ENCODE measurements at regions not wholly inside any gene's neighbourhood (a gene's known extent, or its start where the extent isn't known, plus 50 kb on each side); places are given as distances from the start of the nearest gene placed in this dataset.

- Histone ChIP-seq H4K8ac (ENCODE audit: low read length) (no peak overlapping the region), H3K4ac (ENCODE audit: low read depth in 1 of 2, low read length in 2 of 2) (no peak overlapping the region), H3K4me1 (ENCODE audit: control insufficient read depth, insufficient read depth, low read depth, low read length) (peaks cover 2% of the 10 kb centered on the region), H3K18ac (ENCODE audit: low read depth in 1 of 2, low read length in 2 of 2) (no peak overlapping the region), H3K36me3 (ENCODE audit: control insufficient read depth in 1 of 2, insufficient read depth in 2 of 2, low read depth in 1 of 2, low read length in 2 of 2) (no peaks in the 10 kb centered on the region), H3K14ac (ENCODE audit: low read length in 2 of 2) (no peak overlapping the region), H3K9me3 (ENCODE audit: control insufficient read depth, low read length) (no peaks in the 10 kb centered on the region), H2AK5ac (ENCODE audit: low read length, severe bottlenecking) (no peak overlapping the region), H4K91ac (ENCODE audit: low read length) (no peak overlapping the region), H3K23ac (ENCODE audit: low read length in 2 of 2) (no peak overlapping the region), H2BK5ac (ENCODE audit: low read depth, low read length, poor library complexity, severe bottlenecking) (no peak overlapping the region), H3K4me2 (ENCODE audit: low read length, poor library complexity, severe bottlenecking) (no peak overlapping the region), H3K4me3 (ENCODE audit: insufficient read depth in 1 of 2, low read depth in 1 of 2, low read length in 2 of 2) (no peak overlapping the region), H2BK12ac (ENCODE audit: low read length in 2 of 2) (no peak overlapping the region), H3K9ac (ENCODE audit: low read length) (no peak overlapping the region), H3K27ac (ENCODE audit: low read length, poor library complexity, severe bottlenecking) (no peak overlapping the region), H2BK120ac (ENCODE audit: low read depth, low read length) (no peak overlapping the region), H3K27me3 (ENCODE audit: control insufficient read depth in 1 of 2, insufficient read depth in 1 of 2, low read length in 2 of 2) (no peaks in the 10 kb centered on the region), H3K79me1 (replicated peaks; ENCODE audit: low read length, poor library complexity, severe bottlenecking) (no peaks in the 10 kb centered on the region), H2BK15ac (ENCODE audit: low read depth, poor library complexity, severe bottlenecking) (no peak overlapping the region), H2AFZ (ENCODE audit: low read depth, low read length) (no peak overlapping the region)
- no peak for DNase-seq
- 91% methylated on average over 1 of the region's 2 CpGs for WGBS
Measured at GRCh38 chr1:232300466-232300865, 329.5 kb downstream of the SIPA1L2 start.

- Histone ChIP-seq H3K4me1 (ENCODE audit: control insufficient read depth, insufficient read depth, low read depth, low read length) (peaks cover 2% of the 10 kb centered on the region), H2AFZ (ENCODE audit: low read depth, low read length) (no peak overlapping the region), H2BK12ac (ENCODE audit: low read length in 2 of 2) (no peak overlapping the region), H3K14ac (ENCODE audit: low read length in 2 of 2) (no peak overlapping the region), H3K4me2 (ENCODE audit: low read length, poor library complexity, severe bottlenecking) (no peak overlapping the region), H3K27ac (ENCODE audit: low read length, poor library complexity, severe bottlenecking) (no peak overlapping the region), H4K91ac (ENCODE audit: low read length) (no peak overlapping the region), H3K4me3 (ENCODE audit: insufficient read depth in 1 of 2, low read depth in 1 of 2, low read length in 2 of 2) (no peak overlapping the region), H3K18ac (ENCODE audit: low read depth in 1 of 2, low read length in 2 of 2) (no peak overlapping the region), H4K8ac (ENCODE audit: low read length) (no peak overlapping the region), H2BK120ac (ENCODE audit: low read depth, low read length) (no peak overlapping the region), H2BK15ac (ENCODE audit: low read depth, poor library complexity, severe bottlenecking) (no peak overlapping the region), H3K23ac (ENCODE audit: low read length in 2 of 2) (no peak overlapping the region), H3K79me1 (replicated peaks; ENCODE audit: low read length, poor library complexity, severe bottlenecking) (no peaks in the 10 kb centered on the region), H3K9me3 (ENCODE audit: control insufficient read depth, low read length) (no peaks in the 10 kb centered on the region), H3K4ac (ENCODE audit: low read depth in 1 of 2, low read length in 2 of 2) (no peak overlapping the region), H3K36me3 (ENCODE audit: control insufficient read depth in 1 of 2, insufficient read depth in 2 of 2, low read depth in 1 of 2, low read length in 2 of 2) (no peaks in the 10 kb centered on the region), H3K9ac (ENCODE audit: low read length) (no peak overlapping the region), H3K27me3 (ENCODE audit: control insufficient read depth in 1 of 2, insufficient read depth in 1 of 2, low read length in 2 of 2) (no peaks in the 10 kb centered on the region), H2BK5ac (ENCODE audit: low read depth, low read length, poor library complexity, severe bottlenecking) (no peak overlapping the region), H2AK5ac (ENCODE audit: low read length, severe bottlenecking) (no peak overlapping the region)
- DNase-seq = no peak
- WGBS = 96% methylated on average over 4 of the region's 4 CpGs
Measured at GRCh38 chr1:232296461-232296860, 333.5 kb downstream of the SIPA1L2 start.

- Histone ChIP-seq H3K79me1 (replicated peaks; ENCODE audit: low read length, poor library complexity, severe bottlenecking) (no peaks in the 10 kb centered on the region), H3K4me1 (ENCODE audit: control insufficient read depth, insufficient read depth, low read depth, low read length) (no peaks in the 10 kb centered on the region), H3K4me2 (ENCODE audit: low read length, poor library complexity, severe bottlenecking) (no peak overlapping the region), H3K4me3 (ENCODE audit: insufficient read depth in 1 of 2, low read depth in 1 of 2, low read length in 2 of 2) (no peak overlapping the region), H3K18ac (ENCODE audit: low read depth in 1 of 2, low read length in 2 of 2) (no peak overlapping the region), H2BK12ac (ENCODE audit: low read length in 2 of 2) (no peak overlapping the region), H2AFZ (ENCODE audit: low read depth, low read length) (no peak overlapping the region), H3K9ac (ENCODE audit: low read length) (no peak overlapping the region), H3K4ac (ENCODE audit: low read depth in 1 of 2, low read length in 2 of 2) (no peak overlapping the region), H2BK15ac (ENCODE audit: low read depth, poor library complexity, severe bottlenecking) (no peak overlapping the region), H2AK5ac (ENCODE audit: low read length, severe bottlenecking) (no peak overlapping the region), H3K36me3 (ENCODE audit: control insufficient read depth in 1 of 2, insufficient read depth in 2 of 2, low read depth in 1 of 2, low read length in 2 of 2) (no peaks in the 10 kb centered on the region), H3K9me3 (ENCODE audit: control insufficient read depth, low read length) (no peaks in the 10 kb centered on the region), H3K23ac (ENCODE audit: low read length in 2 of 2) (no peak overlapping the region), H3K27me3 (ENCODE audit: control insufficient read depth in 1 of 2, insufficient read depth in 1 of 2, low read length in 2 of 2) (peaks cover 0 to 6% of the 10 kb centered on the region in 2 experiments), H4K8ac (ENCODE audit: low read length) (no peak overlapping the region), H2BK5ac (ENCODE audit: low read depth, low read length, poor library complexity, severe bottlenecking) (no peak overlapping the region), H2BK120ac (ENCODE audit: low read depth, low read length) (no peak overlapping the region), H4K91ac (ENCODE audit: low read length) (no peak overlapping the region), H3K27ac (ENCODE audit: low read length, poor library complexity, severe bottlenecking) (no peak overlapping the region), H3K14ac (ENCODE audit: low read length in 2 of 2) (no peak overlapping the region)
- 100% methylated on average over 2 of the region's 3 CpGs for WGBS
- no peak for DNase-seq
Measured at GRCh38 chr1:232293361-232293760, 336.6 kb downstream of the SIPA1L2 start.

- no peaks in the 10 kb centered on the region for H3K79me1 ChIP-seq (replicated peaks; ENCODE audit: low read length, poor library complexity, severe bottlenecking)
- no peak overlapping the region for H3K4me2 ChIP-seq (ENCODE audit: low read length, poor library complexity, severe bottlenecking)
- no peak overlapping the region for H2BK15ac ChIP-seq (ENCODE audit: low read depth, poor library complexity, severe bottlenecking)
- no peak overlapping the region for H2BK120ac ChIP-seq (ENCODE audit: low read depth, low read length)
- H4K8ac ChIP-seq (ENCODE audit: low read length) = no peak overlapping the region
- no peak overlapping the region for H2BK12ac ChIP-seq (ENCODE audit: low read length in 2 of 2)
- H3K9me3 ChIP-seq (ENCODE audit: control insufficient read depth, low read length) = no peaks in the 10 kb centered on the region
- no peak overlapping the region for H4K91ac ChIP-seq (ENCODE audit: low read length)
- no peak for DNase-seq
- no peak overlapping the region for H2AFZ ChIP-seq (ENCODE audit: low read depth, low read length)
- no peak overlapping the region for H3K4me3 ChIP-seq (ENCODE audit: insufficient read depth in 1 of 2, low read depth in 1 of 2, low read length in 2 of 2)
- no peak overlapping the region for H3K27ac ChIP-seq (ENCODE audit: low read length, poor library complexity, severe bottlenecking)
- H3K27me3 ChIP-seq (ENCODE audit: control insufficient read depth in 1 of 2, insufficient read depth in 1 of 2, low read length in 2 of 2) = peaks cover 0 to 6% of the 10 kb centered on the region in 2 experiments
- no peak overlapping the region for H3K23ac ChIP-seq (ENCODE audit: low read length in 2 of 2)
- no peak overlapping the region for H3K9ac ChIP-seq (ENCODE audit: low read length)
- H3K4ac ChIP-seq (ENCODE audit: low read depth in 1 of 2, low read length in 2 of 2) = no peak overlapping the region
- H3K4me1 ChIP-seq (ENCODE audit: control insufficient read depth, insufficient read depth, low read depth, low read length) = no peaks in the 10 kb centered on the region
- no peaks in the 10 kb centered on the region for H3K36me3 ChIP-seq (ENCODE audit: control insufficient read depth in 1 of 2, insufficient read depth in 2 of 2, low read depth in 1 of 2, low read length in 2 of 2)
- H3K18ac ChIP-seq (ENCODE audit: low read depth in 1 of 2, low read length in 2 of 2) = no peak overlapping the region
- 93% methylated on average over 5 of the region's 7 CpGs for WGBS
- H2AK5ac ChIP-seq (ENCODE audit: low read length, severe bottlenecking) = no peak overlapping the region
- H2BK5ac ChIP-seq (ENCODE audit: low read depth, low read length, poor library complexity, severe bottlenecking) = no peak overlapping the region
- H3K14ac ChIP-seq (ENCODE audit: low read length in 2 of 2) = no peak overlapping the region
Measured at GRCh38 chr1:232292818-232293217, 337.1 kb downstream of the SIPA1L2 start.

Measured in mesenchymal stem cell (in vitro differentiated cells and primary cell).